Tibial nerve (tissue), 4 donors: ENCODE measurements at regions not wholly inside any gene's neighbourhood (a gene's known extent, or its start where the extent isn't known, plus 50 kb on each side); places are given as distances from the start of the nearest gene placed in this dataset.

Experiments used
- DNase-seq, 2 donors: peaks; one replicate each; pipeline ENCODE4 v3.0.0-alpha.2; 2019; ENCODE audit warnings: low spot score in 2 of 2
- H3K27ac ChIP-seq, 4 donors: fragments of 200-600 bp; sonication (generic) in 3 of 4; one replicate each; pipeline ENCODE4 v1.5.1; 2017 to 2019; ENCODE audit warnings: mild to moderate bottlenecking in 1 of 4
- H3K27me3 ChIP-seq, 2 donors: fragments of 200-600 bp; sonication (generic) in 1 of 2; one replicate each; pipeline versions ENCODE4 v1.5.1 to v1.6.0; 2017 to 2019
- H3K36me3 ChIP-seq, 3 donors: fragments of 200-600 bp; sonication (generic); one replicate each; pipeline ENCODE4 v1.5.1; 2018 to 2019
- H3K4me1 ChIP-seq, 4 donors: fragments of 200-600 bp; sonication (generic) in 3 of 4; one replicate each; pipeline ENCODE4 v1.5.1; 2017 to 2019
- H3K4me3 ChIP-seq, 4 donors: fragments of 200-600 bp; sonication (generic) in 3 of 4; one replicate each; pipeline ENCODE4 v1.5.1; 2017 to 2019; ENCODE audit warnings: mild to moderate bottlenecking in 1 of 4, moderate library complexity in 1 of 4
- H3K9me3 ChIP-seq, 4 donors: fragments of 200-600 bp; sonication (generic) in 3 of 4; one replicate each; pipeline ENCODE4 v1.5.1; 2017 to 2019
- EP300 ChIP-seq, 2 donors: sonication (generic); formaldehyde crosslinking; IDR thresholded peaks; one replicate each; pipeline ENCODE4 v1.6.1; 2017; ENCODE audit warnings: antibody characterized with exemption in 2 of 2, mild to moderate bottlenecking in 1 of 2
- POLR2A ChIP-seq, 2 donors: fragments of 450-650 bp; IDR thresholded peaks; one replicate each; pipeline ENCODE4 v1.6.1; 2017; ENCODE audit warnings: antibody characterized with exemption in 2 of 2, mild to moderate bottlenecking in 2 of 2, moderate library complexity in 2 of 2
- WGBS, 2 donors: methylation state at CpG; one replicate each; pipeline ENCODE4 v1.1.5; 2018; 5-methylcytosine and 5-hydroxymethylcytosine counted together
- TF ChIP-seq, protein P1 (sequence below), 5 experiments: fragments of 200-600 bp in 3 of 5; fragments of 450-650 bp in 2 of 5; sonication (generic) in 3 of 5; IDR thresholded peaks; one replicate each; pipeline ENCODE4 v1.5.1; 2016 to 2019; ENCODE audit warnings: antibody characterized with exemption in 5 of 5, mild to moderate bottlenecking in 3 of 5, moderate library complexity in 2 of 5

DNA sequence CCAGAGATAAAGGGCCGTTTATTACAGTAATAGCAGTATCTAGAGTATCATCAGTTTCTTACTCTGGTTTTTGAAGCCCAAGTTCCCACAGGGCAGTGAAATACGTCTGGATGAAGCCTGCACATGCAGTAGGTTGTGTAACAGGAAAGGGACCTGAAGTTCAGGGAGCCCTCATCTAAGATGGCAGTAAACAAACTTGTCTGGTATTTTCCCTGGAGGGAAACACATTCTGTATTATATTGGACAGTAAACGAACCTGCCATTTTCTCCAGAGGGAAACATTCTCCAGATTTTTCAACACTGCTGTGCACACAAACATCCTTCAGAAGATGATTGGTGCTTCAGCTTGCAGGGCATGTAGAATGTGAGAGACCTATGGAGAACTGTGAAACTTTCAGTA, 189.9 kb downstream of the TFEC start:
- Histone ChIP-seq H3K4me1 (no peaks in the 10 kb centered on the region), H3K27me3 (no peaks in the 10 kb centered on the region), H3K9me3 (no peaks in the 10 kb centered on the region), H3K27ac (no peak overlapping the region), H3K36me3 (no peaks in the 10 kb centered on the region), H3K4me3 (no peak overlapping the region)
- no peak for DNase-seq
- TF ChIP-seq, protein P1, sequence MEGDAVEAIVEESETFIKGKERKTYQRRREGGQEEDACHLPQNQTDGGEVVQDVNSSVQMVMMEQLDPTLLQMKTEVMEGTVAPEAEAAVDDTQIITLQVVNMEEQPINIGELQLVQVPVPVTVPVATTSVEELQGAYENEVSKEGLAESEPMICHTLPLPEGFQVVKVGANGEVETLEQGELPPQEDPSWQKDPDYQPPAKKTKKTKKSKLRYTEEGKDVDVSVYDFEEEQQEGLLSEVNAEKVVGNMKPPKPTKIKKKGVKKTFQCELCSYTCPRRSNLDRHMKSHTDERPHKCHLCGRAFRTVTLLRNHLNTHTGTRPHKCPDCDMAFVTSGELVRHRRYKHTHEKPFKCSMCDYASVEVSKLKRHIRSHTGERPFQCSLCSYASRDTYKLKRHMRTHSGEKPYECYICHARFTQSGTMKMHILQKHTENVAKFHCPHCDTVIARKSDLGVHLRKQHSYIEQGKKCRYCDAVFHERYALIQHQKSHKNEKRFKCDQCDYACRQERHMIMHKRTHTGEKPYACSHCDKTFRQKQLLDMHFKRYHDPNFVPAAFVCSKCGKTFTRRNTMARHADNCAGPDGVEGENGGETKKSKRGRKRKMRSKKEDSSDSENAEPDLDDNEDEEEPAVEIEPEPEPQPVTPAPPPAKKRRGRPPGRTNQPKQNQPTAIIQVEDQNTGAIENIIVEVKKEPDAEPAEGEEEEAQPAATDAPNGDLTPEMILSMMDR (IDR thresholded peaks at IDR 0.05) = no peak
- no peak for TF ChIP-seq POLR2A (IDR thresholded peaks at IDR 0.05)
- TF ChIP-seq EP300 (IDR thresholded peaks at IDR 0.05) = no peak
- 31 to 33% methylated on average over 3 of the region's 3 CpGs for WGBS, 2 donors

DNA sequence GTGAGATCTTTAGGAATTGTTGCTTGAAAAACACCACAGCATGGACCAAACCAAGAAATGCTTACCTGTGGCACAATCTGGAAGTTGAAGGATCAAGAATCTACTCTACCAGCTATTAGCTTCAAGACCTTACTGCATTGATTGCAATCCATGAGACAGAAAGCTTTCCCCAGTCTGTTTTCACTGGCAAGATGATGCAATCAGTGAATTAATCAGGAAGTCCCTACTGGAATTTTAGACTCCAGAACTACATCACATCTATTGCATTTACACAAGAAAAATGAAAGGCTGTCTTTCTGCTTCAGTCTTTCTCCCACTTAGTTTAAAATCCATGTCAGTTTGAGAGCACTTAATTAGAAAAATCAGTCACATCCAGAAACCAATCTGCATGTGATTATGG, 191.7 kb downstream of the TFEC start:
- DNase-seq = no peak
- H3K4me3 ChIP-seq = no peak overlapping the region
- no peaks in the 10 kb centered on the region for H3K4me1 ChIP-seq
- H3K36me3 ChIP-seq = no peaks in the 10 kb centered on the region
- no peaks in the 10 kb centered on the region for H3K27me3 ChIP-seq
- H3K9me3 ChIP-seq = no peaks in the 10 kb centered on the region
- TF ChIP-seq POLR2A (IDR thresholded peaks at IDR 0.05) = no peak
- TF ChIP-seq, protein P1 (IDR thresholded peaks at IDR 0.05) = no peak
- no peak for TF ChIP-seq EP300 (IDR thresholded peaks at IDR 0.05)
- no peak overlapping the region for H3K27ac ChIP-seq

- no peak for TF ChIP-seq EP300 (IDR thresholded peaks at IDR 0.05)
- TF ChIP-seq, protein P1 (IDR thresholded peaks at IDR 0.05) = no peak
- no peak overlapping the region for H3K4me3 ChIP-seq
These were observed 199.2 kb downstream of the TFEC start for GRCh38 chr7:115831371-115831770.

GRCh38 chr7:115827305-115828045, 203.1 kb downstream of the TFEC start:
- no peak for DNase-seq
- Histone ChIP-seq H3K4me1 (no peaks in the 10 kb centered on the region), H3K27ac (no peak overlapping the region), H3K9me3 (no peaks in the 10 kb centered on the region), H3K27me3 (no peaks in the 10 kb centered on the region), H3K4me3 (no peak overlapping the region), H3K36me3 (no peaks in the 10 kb centered on the region)
- 76 to 80% methylated on average over 3 of the region's 3 CpGs for WGBS, 2 donors
- no peak for TF ChIP-seq POLR2A (IDR thresholded peaks at IDR 0.05)
- TF ChIP-seq EP300 (IDR thresholded peaks at IDR 0.05) = no peak
- TF ChIP-seq, protein P1 (IDR thresholded peaks at IDR 0.05) = no peak

More at GRCh38 chr7:115831371-115831770, 199.2 kb downstream of the TFEC start:
- no peaks in the 10 kb centered on the region for H3K27me3 ChIP-seq
- H3K4me1 ChIP-seq = no peaks in the 10 kb centered on the region
- no peak for DNase-seq
- no peak overlapping the region for H3K27ac ChIP-seq
- H3K9me3 ChIP-seq = no peaks in the 10 kb centered on the region
- WGBS, 2 donors = 39 to 49% methylated on average over 1 of the region's 1 CpG
- no peaks in the 10 kb centered on the region for H3K36me3 ChIP-seq

- Histone ChIP-seq H3K4me1 (no peaks in the 10 kb centered on the region), H3K27me3 (no peaks in the 10 kb centered on the region), H3K4me3 (no peak overlapping the region), H3K36me3 (no peaks in the 10 kb centered on the region), H3K9me3 (no peaks in the 10 kb centered on the region), H3K27ac (no peak overlapping the region)
- 57 to 74% methylated on average over 2 of the region's 2 CpGs for WGBS, 2 donors
- no peak for DNase-seq
- no peak for TF ChIP-seq EP300 (IDR thresholded peaks at IDR 0.05)
- TF ChIP-seq POLR2A (IDR thresholded peaks at IDR 0.05) = no peak
- TF ChIP-seq, protein P1 (IDR thresholded peaks at IDR 0.05) = no peak
These were observed 205.0 kb downstream of the TFEC start for GRCh38 chr7:115825456-115826115.
